SK-N-SH (cell line): ENCODE measurements at regions not wholly inside any gene's neighbourhood (a gene's known extent, or its start where the extent isn't known, plus 50 kb on each side); places are given as distances from the start of the nearest gene placed in this dataset.

ENCODE experiments used
- CTCF ChIA-PET: fragments of 300-600, 350-600 bp; formaldehyde crosslinking; extraction: SDS; loops from one replicate; lab custom pipeline; 2021; lab: Yijun Ruan, JAX
- POLR2A ChIA-PET: fragments of 350-600 bp; sonication (Branson Sonifier 250); formaldehyde crosslinking; extraction: SDS; loops from one replicate; lab custom pipeline; 2020; ENCODE audit warnings: antibody characterized with exemption, inconsistent platforms; lab: Yijun Ruan, JAX
- DNase-seq: peaks from one replicate; pipeline ENCODE4 v3.0.0; 2012
- H2AFZ ChIP-seq: fragments of 200-600 bp; sonication (generic); 2 replicates; pipeline ENCODE4 v1.8.1; 2016; ENCODE audit warnings: antibody characterized with exemption, mild to moderate bottlenecking, low read depth
- H3F3A ChIP-seq: fragments of 200-600 bp; sonication (generic); replicated peaks from 2 replicates; pipeline ENCODE3; 2016; ENCODE audit warnings: antibody characterized with exemption, mild to moderate bottlenecking; ENCODE audit not compliant: insufficient read depth
- H3K27ac ChIP-seq, 2 experiments: fragments of 200-500 bp in 1 of 2; fragments of 200-600 bp in 1 of 2; sonication (Bioruptor generic) in 1 of 2; sonication (generic), shearing (Covaris generic) in 1 of 2; 2 replicates each; pipeline versions ENCODE4 v1.5.1 to v1.6.1; 2014 to 2016; ENCODE audit warnings: low read depth in 2 of 2, inconsistent platforms in 1 of 2, low read length in 1 of 2, mild to moderate bottlenecking in 1 of 2, mixed read lengths in 1 of 2
- H3K27me3 ChIP-seq: fragments of 200-600 bp; sonication (generic), shearing (Covaris generic); 2 replicates; pipeline ENCODE4 v1.6.1; 2016; ENCODE audit warnings: mixed run types; ENCODE audit not compliant: insufficient read depth
- H3K36me3 ChIP-seq, 2 experiments: fragments of 200-500 bp in 1 of 2; fragments of 200-600 bp in 1 of 2; sonication (Bioruptor generic) in 1 of 2; sonication (generic) in 1 of 2; replicated peaks in 1 of 2; 2 replicates each; pipeline versions ENCODE3 to v1.5.1; 2014 to 2016; ENCODE audit warnings: low read length in 1 of 2, mild to moderate bottlenecking in 1 of 2; ENCODE audit not compliant: insufficient read depth in 2 of 2, control insufficient read depth in 1 of 2
- H3K4me1 ChIP-seq, 2 experiments: fragments of 200-500 bp in 1 of 2; fragments of 200-600 bp in 1 of 2; sonication (Bioruptor generic) in 1 of 2; sonication (generic), shearing (Covaris generic) in 1 of 2; 2 replicates each; pipeline versions ENCODE4 v1.5.1 to v1.6.1; 2014 to 2016; ENCODE audit warnings: low read depth in 1 of 2, low read length in 1 of 2, mixed run types in 1 of 2; ENCODE audit not compliant: insufficient read depth in 2 of 2, control insufficient read depth in 1 of 2
- H3K4me2 ChIP-seq: fragments of 200-600 bp; sonication (generic), shearing (Covaris generic); 2 replicates; pipeline ENCODE4 v1.6.1; 2017; ENCODE audit warnings: mixed run types
- H3K4me3 ChIP-seq, 2 experiments: fragments of 200-500 bp in 1 of 2; fragments of 200-600 bp in 1 of 2; sonication (Bioruptor generic) in 1 of 2; sonication (generic), shearing (Covaris generic) in 1 of 2; 2 replicates each; pipeline versions ENCODE4 v1.5.1 to v1.8.1; 2014 to 2016; ENCODE audit warnings: low read depth in 2 of 2, inconsistent platforms in 1 of 2, low read length in 1 of 2, mild to moderate bottlenecking in 1 of 2, mixed read lengths in 1 of 2, moderate library complexity in 1 of 2
- H3K79me2 ChIP-seq: fragments of 200-600 bp; sonication (generic); 2 replicates; pipeline ENCODE4 v1.8.1; 2017; ENCODE audit warnings: mild to moderate bottlenecking; ENCODE audit not compliant: insufficient read depth
- H3K9ac ChIP-seq: fragments of 200-600 bp; sonication (generic); 2 replicates; pipeline ENCODE4 v1.6.1; 2017; ENCODE audit warnings: mixed run types
- H3K9me2 ChIP-seq: fragments of 200-600 bp; sonication (generic); 2 replicates; pipeline ENCODE4 v1.6.1; 2017; ENCODE audit warnings: mixed run types
- H3K9me3 ChIP-seq: fragments of 200-600 bp; sonication (generic); 2 replicates; pipeline ENCODE4 v1.6.1; 2017; ENCODE audit warnings: mixed run types, mild to moderate bottlenecking, moderate library complexity
- H4K20me1 ChIP-seq: fragments of 200-600 bp; sonication (generic); 2 replicates; pipeline ENCODE4 v1.6.1; 2017; ENCODE audit warnings: mild to moderate bottlenecking, mixed run types; ENCODE audit not compliant: insufficient read depth
- CHD2 ChIP-seq: fragments of 150-350 bp; IDR thresholded peaks from 2 replicates; pipeline ENCODE4 v1.6.1; 2018; ENCODE audit warnings: low read length; ENCODE audit not compliant: partially characterized antibody
- CTCF ChIP-seq: fragments of 200-600 bp; sonication (generic); IDR thresholded peaks from 2 replicates; pipeline ENCODE4 v1.6.1; 2017; ENCODE audit warnings: antibody characterized with exemption, mild to moderate bottlenecking, moderate library complexity
- ELF1 ChIP-seq: IDR thresholded peaks from 2 replicates; pipeline ENCODE4 v1.4.0; 2012
- FOXM1 ChIP-seq: IDR thresholded peaks from 2 replicates; pipeline ENCODE4 v1.4.0; 2012; ENCODE audit warnings: low read depth, mild to moderate bottlenecking
- GATA2 ChIP-seq: sonication (generic); formaldehyde crosslinking; IDR thresholded peaks from 2 replicates; pipeline ENCODE4 v1.5.0; 2020; ENCODE audit warnings: mild to moderate bottlenecking, missing genetic modification reagents
- MXI1 ChIP-seq: IDR thresholded peaks from 2 replicates; pipeline ENCODE4 v1.6.1; 2012; ENCODE audit warnings: mild to moderate bottlenecking, low read depth, low read length, improper control_type of control experiment
- NRF1 ChIP-seq: IDR thresholded peaks from 2 replicates; pipeline ENCODE4 v1.6.1; 2012; ENCODE audit warnings: low read depth, mild to moderate bottlenecking, low read length
- POLR2AphosphoS5 ChIP-seq: IDR thresholded peaks from 2 replicates; pipeline ENCODE4 v1.6.1; 2012; ENCODE audit warnings: low read depth, low read length
- RAD21 ChIP-seq: IDR thresholded peaks from 2 replicates; pipeline ENCODE4 v1.6.1; 2012; ENCODE audit warnings: mild to moderate bottlenecking, low read length
- RCOR1 ChIP-seq: fragments of 150-350 bp; IDR thresholded peaks from 2 replicates; pipeline ENCODE4 v1.6.1; 2017; ENCODE audit warnings: antibody characterized with exemption, low read length
- REST ChIP-seq: IDR thresholded peaks from 2 replicates; pipeline ENCODE4 v1.6.1; 2012; ENCODE audit warnings: mild to moderate bottlenecking, low read depth, low read length, moderate library complexity
- RFX5 ChIP-seq: IDR thresholded peaks from 2 replicates; pipeline ENCODE4 v1.6.1; 2012; ENCODE audit warnings: mild to moderate bottlenecking, improper control_type of control experiment, low read length
- SIN3A ChIP-seq: IDR thresholded peaks from 2 replicates; pipeline ENCODE4 v1.6.1; 2012; ENCODE audit warnings: low read depth, mild to moderate bottlenecking, low read length, moderate library complexity, borderline replicate concordance
- SMC3 ChIP-seq: IDR thresholded peaks from 2 replicates; pipeline ENCODE4 v1.6.1; 2012; ENCODE audit warnings: low read depth, low read length, improper control_type of control experiment
- TAF1 ChIP-seq: IDR thresholded peaks from 2 replicates; pipeline ENCODE4 v1.6.1; 2012; ENCODE audit warnings: low read depth, mild to moderate bottlenecking, low read length, moderate library complexity, borderline replicate concordance
- WGBS: methylation state at CpG from one replicate; pipeline ENCODE4 v1.1.6; 2017; ENCODE audit warnings: low lambda C conversion rate; 5-methylcytosine and 5-hydroxymethylcytosine counted together

- Histone ChIP-seq H2AFZ (no peak overlapping the region), H3K4me3 (no peak overlapping the region), H3K9me2 (no peaks in the 10 kb centered on the region), H3K9me3 (no peaks in the 10 kb centered on the region), H3K27me3 (peaks cover 7% of the 10 kb centered on the region; the same call in 1 of the 2 replicates), H4K20me1 (no peaks in the 10 kb centered on the region), H3K36me3 (no peaks in the 10 kb centered on the region), H3K4me2 (no peak overlapping the region), H3K79me2 (no peaks in the 10 kb centered on the region), H3K27ac (no peak overlapping the region), H3F3A (no peaks in the 10 kb centered on the region), H3K9ac (no peak overlapping the region), H3K4me1 (no peaks in the 10 kb centered on the region)
- 49% methylated on average over 17 of the region's 21 CpGs for WGBS
- no peak for DNase-seq
- TF ChIP-seq FOXM1: no peak
- ChIA-PET CTCF (no interaction called here), POLR2A (no interaction called here)
These were observed 1318.1 kb downstream of the TBC1D22A start for GRCh38 chr22:48080316-48081165.

- Histone ChIP-seq H3K4me1 (no peaks in the 10 kb centered on the region), H3K9me3 (no peaks in the 10 kb centered on the region), H3K9me2 (no peaks in the 10 kb centered on the region), H3K36me3 (no peaks in the 10 kb centered on the region), H4K20me1 (no peaks in the 10 kb centered on the region), H3K79me2 (no peaks in the 10 kb centered on the region), H3K9ac (no peak overlapping the region), H3K4me2 (no peak overlapping the region), H3K4me3 (no peak overlapping the region), H3K27ac (no peak overlapping the region), H3F3A (no peaks in the 10 kb centered on the region), H2AFZ (no peak overlapping the region), H3K27me3 (peaks cover 7% of the 10 kb centered on the region; the same call in 1 of the 2 replicates)
- POLR2A ChIA-PET: no interaction called here
- DNase-seq: no peak
- TF ChIP-seq ELF1: no peak
- TF ChIP-seq RAD21: no peak
- TF ChIP-seq SIN3A: no peak
- no peak for TF ChIP-seq MXI1
- no peak for TF ChIP-seq CTCF
- no peak for TF ChIP-seq TAF1
- TF ChIP-seq SMC3: no peak
- no peak for TF ChIP-seq GATA2 (CRISPR knock-in tag)
- no peak for TF ChIP-seq RFX5
- no peak for TF ChIP-seq RCOR1
- no peak for TF ChIP-seq CHD2
- no peak for TF ChIP-seq POLR2AphosphoS5
- no peak for TF ChIP-seq NRF1
- TF ChIP-seq REST: no peak
- CTCF ChIA-PET: no interaction called here
- WGBS: 16% methylated on average over 17 of the region's 21 CpGs
These were observed 1317.2 kb downstream of the TBC1D22A start for GRCh38 chr22:48079505-48080290.
